ENCODE measurements at regions not wholly inside any gene's neighbourhood (a gene's known extent, or its start where the extent isn't known, plus 50 kb on each side); places are given as distances from the start of the nearest gene placed in this dataset.
"Not testable (repeated sequence)": the region's sequence is repeated elsewhere in the genome, so short reads cannot be mapped to it uniquely, and the experiment has no call there.

DNA sequence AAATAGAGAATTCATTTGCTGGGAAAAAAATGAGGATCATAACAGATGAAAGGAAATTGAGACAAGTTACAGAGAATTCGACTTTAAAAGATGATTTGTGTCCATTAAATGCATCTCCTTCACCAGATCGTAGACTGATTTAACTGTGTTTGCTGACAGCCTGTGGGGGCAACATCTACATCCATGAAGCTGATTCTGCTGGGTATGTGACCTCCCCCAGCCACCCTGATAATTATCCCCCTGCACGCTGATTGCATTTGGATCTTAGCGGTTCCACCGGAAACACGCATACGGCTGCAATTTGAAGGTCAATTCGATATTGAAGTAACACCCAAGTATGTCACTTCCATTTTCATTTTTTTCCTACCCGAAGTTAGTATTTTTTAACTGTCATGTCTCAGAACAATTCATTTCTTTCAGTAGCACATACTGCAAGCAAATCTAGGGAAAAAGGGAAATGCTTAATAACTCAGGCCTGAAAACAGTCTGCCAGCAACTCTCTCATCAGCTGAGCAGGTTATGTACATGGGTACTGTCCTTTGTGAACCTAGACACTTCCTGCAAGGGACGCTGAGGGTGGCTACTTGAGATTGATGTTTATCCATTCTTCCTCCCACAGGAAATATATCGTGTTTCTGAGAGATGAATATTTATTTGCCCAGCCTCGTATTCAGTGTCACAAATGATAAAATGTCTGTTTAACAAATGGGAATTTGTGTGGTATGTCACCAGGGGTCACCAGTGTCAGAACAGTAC lies 134.9 kb downstream of the ZNF22 start:
- Histone ChIP-seq H3K27ac (no peak overlapping the region), H3K36me3 (ENCODE audit: low read depth, missing control alignments) (no peaks in the 10 kb centered on the region), H3K4me1 (no peaks in the 10 kb centered on the region), H3K4me3 (no peak overlapping the region), H3K27me3 (no peaks in the 10 kb centered on the region), H3K9me3 (no peaks in the 10 kb centered on the region)
- 29 to 35% methylated on average over 12 of the region's 12 CpGs for WGBS, 2 donors
- intact Hi-C loops (cut with DNase I; ENCODE audit: low total_unique reads): no loop called here
- no peak for TF ChIP-seq POLR2A (IDR thresholded peaks at IDR 0.05)
- TF ChIP-seq, protein P1, sequence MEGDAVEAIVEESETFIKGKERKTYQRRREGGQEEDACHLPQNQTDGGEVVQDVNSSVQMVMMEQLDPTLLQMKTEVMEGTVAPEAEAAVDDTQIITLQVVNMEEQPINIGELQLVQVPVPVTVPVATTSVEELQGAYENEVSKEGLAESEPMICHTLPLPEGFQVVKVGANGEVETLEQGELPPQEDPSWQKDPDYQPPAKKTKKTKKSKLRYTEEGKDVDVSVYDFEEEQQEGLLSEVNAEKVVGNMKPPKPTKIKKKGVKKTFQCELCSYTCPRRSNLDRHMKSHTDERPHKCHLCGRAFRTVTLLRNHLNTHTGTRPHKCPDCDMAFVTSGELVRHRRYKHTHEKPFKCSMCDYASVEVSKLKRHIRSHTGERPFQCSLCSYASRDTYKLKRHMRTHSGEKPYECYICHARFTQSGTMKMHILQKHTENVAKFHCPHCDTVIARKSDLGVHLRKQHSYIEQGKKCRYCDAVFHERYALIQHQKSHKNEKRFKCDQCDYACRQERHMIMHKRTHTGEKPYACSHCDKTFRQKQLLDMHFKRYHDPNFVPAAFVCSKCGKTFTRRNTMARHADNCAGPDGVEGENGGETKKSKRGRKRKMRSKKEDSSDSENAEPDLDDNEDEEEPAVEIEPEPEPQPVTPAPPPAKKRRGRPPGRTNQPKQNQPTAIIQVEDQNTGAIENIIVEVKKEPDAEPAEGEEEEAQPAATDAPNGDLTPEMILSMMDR (IDR thresholded peaks at IDR 0.05): no peak
- no peak for DNase-seq

DNA sequence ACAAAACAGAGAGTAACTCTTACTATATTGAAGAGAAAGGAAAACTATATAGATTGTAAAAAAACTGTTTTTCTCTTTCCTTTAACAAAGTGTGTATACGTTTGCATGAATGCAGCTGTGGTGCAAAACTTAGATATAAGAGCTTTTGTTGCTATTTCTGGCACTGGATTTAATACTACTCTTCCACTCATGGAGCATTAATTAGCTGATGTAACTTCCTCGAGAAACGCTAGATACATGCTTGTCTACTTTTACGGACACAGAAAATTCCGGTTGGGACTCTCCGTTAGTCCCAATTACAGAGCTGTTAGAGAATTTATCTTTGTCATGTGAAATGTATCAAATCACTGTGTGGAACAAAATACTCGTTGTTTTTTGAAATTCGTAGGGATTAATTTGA lies 135.5 kb downstream of the ZNF22 start:
- no peaks in the 10 kb centered on the region for H3K9me3 ChIP-seq
- no peak for DNase-seq

DNA sequence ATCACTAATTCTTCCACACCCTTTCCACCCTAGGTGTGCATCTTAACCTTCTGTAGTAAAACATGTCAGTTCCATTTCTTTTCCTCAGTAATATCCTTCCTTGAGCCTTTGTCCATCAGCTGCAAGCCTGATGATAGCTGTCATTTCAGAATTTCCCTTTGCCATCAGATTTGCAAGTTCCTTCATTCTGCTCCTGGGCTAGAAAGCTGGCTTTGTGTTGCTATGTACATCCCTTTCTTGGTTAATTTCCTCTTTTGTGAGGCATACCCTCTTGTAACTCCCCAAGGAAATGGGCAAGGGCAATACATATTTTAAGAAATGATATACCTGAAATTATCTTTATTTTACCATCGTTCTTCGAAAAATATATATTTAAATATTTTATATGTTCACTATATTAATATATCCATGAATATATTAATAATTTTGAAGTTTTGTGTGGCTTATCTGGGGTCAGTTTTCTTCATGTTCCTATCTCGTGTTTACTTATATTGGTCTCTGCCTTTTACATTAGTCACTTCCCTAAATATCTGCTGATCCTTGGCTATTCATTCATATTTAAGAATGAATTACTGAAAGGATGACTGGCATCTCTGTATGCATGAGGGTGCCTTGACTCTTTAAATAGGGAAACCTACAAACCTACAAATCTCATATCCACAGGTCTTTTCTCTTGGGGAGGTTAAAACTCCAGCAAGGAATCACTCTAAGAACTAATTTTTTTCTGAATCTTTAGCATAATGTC lies 143.8 kb downstream of the ZNF22 start:
- Histone ChIP-seq H3K36me3 (ENCODE audit: low read depth, missing control alignments) (no peaks in the 10 kb centered on the region), H3K9me3 (no peaks in the 10 kb centered on the region), H3K4me1 (no peaks in the 10 kb centered on the region), H3K27me3 (no peaks in the 10 kb centered on the region), H3K4me3 (no peak overlapping the region), H3K27ac (no peak overlapping the region)
- no peak for TF ChIP-seq POLR2A (IDR thresholded peaks at IDR 0.05)
- TF ChIP-seq, protein P1 (IDR thresholded peaks at IDR 0.05): no peak
- intact Hi-C loops (cut with DNase I; ENCODE audit: low total_unique reads): no loop called here
- DNase-seq: no peak
- 84 to 91% methylated on average over 3 of the region's 3 CpGs for WGBS, 2 donors

More for the DNA sequence above, 135.5 kb downstream of the ZNF22 start:
- Histone ChIP-seq H3K4me3 (no peak overlapping the region), H3K36me3 (ENCODE audit: low read depth, missing control alignments) (no peaks in the 10 kb centered on the region), H3K27me3 (no peaks in the 10 kb centered on the region), H3K27ac (no peak overlapping the region), H3K4me1 (no peaks in the 10 kb centered on the region)
- no peak for TF ChIP-seq POLR2A (IDR thresholded peaks at IDR 0.05)
- TF ChIP-seq, protein P1 (IDR thresholded peaks at IDR 0.05): no peak
- 25 to 31% methylated on average over 8 of the region's 8 CpGs for WGBS, 2 donors
- intact Hi-C loops (cut with DNase I; ENCODE audit: low total_unique reads): no loop called here

DNA sequence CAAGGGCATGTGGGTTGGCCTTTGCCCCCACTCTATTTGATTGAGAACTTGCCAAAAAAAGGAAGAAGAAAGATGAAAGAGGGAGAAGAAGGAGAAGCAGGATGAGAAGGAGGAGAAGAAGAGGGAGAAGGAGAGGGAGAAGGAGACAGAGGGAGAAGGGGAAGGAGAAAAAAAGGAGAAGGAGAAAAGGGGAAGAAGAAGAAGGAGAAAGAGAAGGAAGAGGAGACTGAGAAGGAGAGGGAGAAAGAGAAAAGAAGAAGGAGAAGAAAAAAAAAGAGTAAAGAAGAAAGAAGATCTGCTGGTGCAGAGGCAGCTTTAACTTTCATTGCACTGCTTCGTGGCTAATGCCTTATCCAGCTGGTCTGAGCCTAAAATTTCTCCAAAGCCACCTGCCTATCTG lies 144.4 kb downstream of the ZNF22 start:
- H3K4me3 ChIP-seq; H3K27me3 ChIP-seq; H3K36me3 ChIP-seq (ENCODE audit: low read depth, missing control alignments); H3K4me1 ChIP-seq; H3K9me3 ChIP-seq; H3K27ac ChIP-seq; intact Hi-C loops (cut with DNase I; ENCODE audit: low total_unique reads); DNase-seq: not testable (repeated sequence)
- WGBS, 2 donors: 71 to 86% methylated on average over 1 of the region's 1 CpG

DNA sequence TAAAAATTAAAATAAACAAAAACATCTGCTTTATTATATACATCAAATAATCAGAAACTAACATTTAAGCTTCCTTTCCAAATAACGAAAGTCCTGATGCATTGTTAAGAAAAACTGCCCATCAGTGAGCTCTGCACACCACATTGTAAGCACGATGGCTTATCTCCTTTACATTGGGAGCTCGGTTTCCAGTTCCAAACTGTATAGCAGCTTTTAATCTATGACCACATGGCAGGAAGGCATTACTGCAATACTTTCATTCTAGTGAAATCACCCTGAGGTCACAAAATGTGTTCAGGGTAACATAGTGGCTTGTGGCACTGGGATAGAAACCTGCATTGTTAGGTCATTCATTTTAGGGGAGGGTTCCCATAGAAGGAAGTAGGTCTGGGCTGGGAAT lies 146.3 kb downstream of the ZNF22 start:
- TF ChIP-seq POLR2A (IDR thresholded peaks at IDR 0.05): no peak
- TF ChIP-seq, protein P1 (IDR thresholded peaks at IDR 0.05): no peak
- 50 to 52% methylated on average over 3 of the region's 3 CpGs for WGBS, 2 donors
- no peaks in the 10 kb centered on the region for H3K36me3 ChIP-seq (ENCODE audit: low read depth, missing control alignments)

More for the DNA sequence above, 146.3 kb downstream of the ZNF22 start:
- Histone ChIP-seq H3K27me3 (no peaks in the 10 kb centered on the region), H3K4me1 (no peaks in the 10 kb centered on the region), H3K4me3 (no peak overlapping the region), H3K27ac (no peak overlapping the region), H3K9me3 (no peaks in the 10 kb centered on the region)
- intact Hi-C loops (cut with DNase I; ENCODE audit: low total_unique reads): no loop called here
- DNase-seq: no peak

Data from testis (tissue), 2 donors.